NB4 (cell line): ENCODE measurements at regions not wholly inside any gene's neighbourhood (a gene's known extent, or its start where the extent isn't known, plus 50 kb on each side); places are given as distances from the start of the nearest gene placed in this dataset.

Experiments used
- DNase-seq: peaks from one replicate; pipeline ENCODE4 v3.0.0; 2010; ENCODE audit warnings: low read depth
- H3K4me3 ChIP-seq: one replicate; pipeline ENCODE4 v1.5.1; 2011; ENCODE audit warnings: mild to moderate bottlenecking, low read depth, low read length, moderate library complexity
- CTCF ChIP-seq: IDR thresholded peaks from one replicate; pipeline ENCODE4 v1.5.1; 2012; ENCODE audit warnings: low read depth, low read length
- MAX ChIP-seq: IDR thresholded peaks from 2 replicates; pipeline ENCODE4 v1.6.1; 2011; ENCODE audit warnings: low read depth, low read length
- MYC ChIP-seq: IDR thresholded peaks from 2 replicates; pipeline ENCODE4 v1.6.1; 2011; ENCODE audit warnings: low read depth, low read length
- POLR2A ChIP-seq: IDR thresholded peaks from 2 replicates; pipeline ENCODE4 v1.6.1; 2011; ENCODE audit warnings: mild to moderate bottlenecking; ENCODE audit not compliant: insufficient read length; ENCODE audit errors: extremely low read depth

GRCh38 chr4:136078976-136079375 is 1453.3 kb downstream of the PCDH18 start:
- peak; percentile 18 for DNase-seq
- H3K4me3 ChIP-seq, result no peak overlapping the region
- no peak for TF ChIP-seq MAX
- TF ChIP-seq CTCF, result no peak
- TF ChIP-seq POLR2A, result no peak
- TF ChIP-seq MYC, result no peak

GRCh38 chr4:136056748-136057147 is 1475.5 kb downstream of the PCDH18 start:
- TF ChIP-seq MYC (no peak), POLR2A (no peak), MAX (no peak), CTCF (no peak)
- peak; percentile 6 for DNase-seq
- H3K4me3 ChIP-seq, result no peak overlapping the region

GRCh38 chr4:136055360-136055759 is 1476.9 kb downstream of the PCDH18 start:
- no peak overlapping the region for H3K4me3 ChIP-seq
- no peak for DNase-seq
- TF ChIP-seq MYC (no peak), CTCF (no peak), MAX (no peak), POLR2A (no peak)

- 0 out of 2 replicates have a peak, but pooled peaks have one; percentile 10 for TF ChIP-seq MAX
- TF ChIP-seq CTCF, result no peak
- no peak overlapping the region for H3K4me3 ChIP-seq
- DNase-seq, result peak; percentile 59
Measured at GRCh38 chr4:136036744-136037143, 1495.5 kb downstream of the PCDH18 start.

GRCh38 chr4:136032391-136032790 is 1499.9 kb downstream of the PCDH18 start:
- H3K4me3 ChIP-seq, result no peak overlapping the region
- no peak for DNase-seq
- TF ChIP-seq MYC (no peak), POLR2A (no peak), MAX (no peak), CTCF (no peak)

- no peak overlapping the region for H3K4me3 ChIP-seq
- TF ChIP-seq CTCF, result no peak
- no peak for TF ChIP-seq POLR2A
- TF ChIP-seq MYC, result no peak
- no peak for TF ChIP-seq MAX
- no peak for DNase-seq
Measured at GRCh38 chr4:136025540-136025939, 1506.8 kb downstream of the PCDH18 start.
